ENCODE measurements at regions not wholly inside any gene's neighbourhood (a gene's known extent, or its start where the extent isn't known, plus 50 kb on each side); places are given as distances from the start of the nearest gene placed in this dataset.

DNA sequence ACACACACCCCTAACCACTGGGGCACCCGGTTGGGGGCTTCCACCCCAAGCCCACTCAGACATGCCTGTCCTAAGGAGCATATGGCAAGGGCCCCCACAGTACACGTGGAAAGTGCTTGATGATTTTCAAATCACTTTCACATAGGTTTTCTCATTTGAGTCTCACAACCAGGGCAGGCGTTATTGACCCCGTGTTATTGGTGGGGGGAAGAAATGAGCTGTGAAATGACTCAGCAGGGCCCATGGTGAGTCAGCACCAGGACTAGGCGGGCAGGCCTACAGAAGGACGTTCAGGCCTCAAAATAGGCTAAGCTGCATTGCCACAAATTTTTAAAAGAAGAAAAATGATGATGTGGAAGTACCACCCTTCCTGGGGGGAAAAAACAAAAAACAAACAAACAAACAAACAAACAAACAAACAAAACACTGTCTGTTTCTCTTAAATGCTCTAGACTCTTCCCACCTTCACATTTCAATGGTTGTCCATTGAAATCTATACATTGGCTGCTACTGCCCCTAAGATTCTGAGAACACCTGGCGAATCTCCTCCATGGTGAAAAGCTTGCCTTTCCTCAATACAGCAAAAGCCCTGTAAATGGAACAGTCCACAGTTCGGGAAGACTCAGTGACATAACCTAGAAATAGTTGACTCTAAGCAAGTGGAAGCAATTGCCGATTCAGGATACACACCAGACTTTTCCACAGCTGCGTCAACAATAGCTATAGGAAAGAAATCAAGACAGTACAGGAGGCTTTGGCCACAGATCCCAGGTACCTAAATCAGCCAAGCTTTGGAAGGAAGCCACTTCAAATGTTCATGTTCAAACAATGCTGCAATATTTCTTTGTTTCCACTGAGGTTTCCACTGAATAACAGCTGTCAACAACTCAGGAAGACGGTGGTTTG lies 234.7 kb downstream of the TOMM20 start:
- ChIA-PET POLR2A (interaction anchor here (0.6 to 1.3 kb wide), 3 partner anchors 16 to 283 kb away, joined by 3 read pairs; no protein-coding TSS in a partner anchor), CTCF (interaction anchor here (0.6 to 1.1 kb wide), 3 partner anchors 25 to 397 kb away, joined by 3 to 4 read pairs (median 3); no protein-coding TSS in a partner anchor)
- H3K36me3 Mint-ChIP-seq (ENCODE audit: insufficient read depth, unreplicated experiment) = no peaks in the 10 kb centered on the region
- no peak overlapping the region for H3K4me3 Mint-ChIP-seq (ENCODE audit: unreplicated experiment)
- H3K9me3 Mint-ChIP-seq (ENCODE audit: unreplicated experiment) = no peaks in the 10 kb centered on the region
- intact Hi-C loops (cut with micrococcal nuclease) = no loop called here
- H3K27ac Mint-ChIP-seq (ENCODE audit: low read depth, unreplicated experiment) = no peak overlapping the region
- no peak for TF ChIP-seq CTCF (IDR thresholded peaks at IDR 0.05; ENCODE audit: unreplicated experiment)
- H3K4me1 Mint-ChIP-seq (ENCODE audit: insufficient read depth, unreplicated experiment) = peaks cover 10% of the 10 kb centered on the region
- peak; percentile 49 for DNase-seq (ENCODE audit: unreplicated experiment)
- no peaks in the 10 kb centered on the region for H3K27me3 Mint-ChIP-seq (ENCODE audit: insufficient read depth, unreplicated experiment)
- no TSS peak for BruUV-seq (replicated peaks)

- POLR2A ChIA-PET = no interaction called here
- intact Hi-C loops (cut with micrococcal nuclease) = no loop called here
- no peak overlapping the region for H3K4me3 Mint-ChIP-seq (ENCODE audit: unreplicated experiment)
- no TSS peak for BruUV-seq (replicated peaks)
- H3K4me1 Mint-ChIP-seq (ENCODE audit: insufficient read depth, unreplicated experiment) = peaks cover 10% of the 10 kb centered on the region
- H3K27me3 Mint-ChIP-seq (ENCODE audit: insufficient read depth, unreplicated experiment) = no peaks in the 10 kb centered on the region
- no peak for TF ChIP-seq CTCF (IDR thresholded peaks at IDR 0.05; ENCODE audit: unreplicated experiment)
- no peak for DNase-seq (ENCODE audit: unreplicated experiment)
- CTCF ChIA-PET = interaction anchor here (0.6 to 0.7 kb wide), 2 partner anchors 192 to 396 kb away, joined by 3 to 4 read pairs; no protein-coding TSS in a partner anchor
- H3K9me3 Mint-ChIP-seq (ENCODE audit: unreplicated experiment) = no peaks in the 10 kb centered on the region
- no peak overlapping the region for H3K27ac Mint-ChIP-seq (ENCODE audit: low read depth, unreplicated experiment)
- no peaks in the 10 kb centered on the region for H3K36me3 Mint-ChIP-seq (ENCODE audit: insufficient read depth, unreplicated experiment)
Measured at GRCh38 chr1:234893359-234893724, 235.3 kb downstream of the TOMM20 start.

DNA sequence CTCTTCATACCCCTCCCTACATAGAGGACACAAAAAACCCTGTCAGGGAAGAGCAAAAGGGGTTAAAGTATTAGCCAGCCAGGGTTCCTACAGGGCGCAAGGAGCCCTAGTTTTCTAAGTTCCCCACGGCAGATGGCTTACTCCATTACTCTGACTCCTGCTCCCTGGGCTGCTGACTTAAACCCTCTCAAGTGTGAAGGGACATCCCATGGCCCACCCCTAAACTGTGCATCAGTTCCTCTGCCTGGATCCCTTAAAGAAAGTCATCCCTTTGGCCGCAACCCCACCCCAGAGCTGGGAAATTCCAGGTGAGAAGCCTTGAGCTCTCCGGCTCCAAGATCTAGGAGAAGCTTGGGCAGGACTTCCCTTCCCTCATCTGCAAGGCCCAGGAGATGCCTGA lies 236.0 kb downstream of the TOMM20 start:
- no peak overlapping the region for H3K4me3 Mint-ChIP-seq (ENCODE audit: unreplicated experiment)
- ChIA-PET CTCF (interaction anchor here (0.6 kb wide), 3 partner anchors 11 to 154 kb away, joined by 3 to 4 read pairs (median 4); no protein-coding TSS in a partner anchor), POLR2A (interaction anchor here (1.2 kb wide), 1 partner anchor 9 kb away, joined by 3 read pairs; no protein-coding TSS in a partner anchor)
- no peaks in the 10 kb centered on the region for H3K27me3 Mint-ChIP-seq (ENCODE audit: insufficient read depth, unreplicated experiment)
- no peaks in the 10 kb centered on the region for H3K9me3 Mint-ChIP-seq (ENCODE audit: unreplicated experiment)
- TF ChIP-seq CTCF (IDR thresholded peaks at IDR 0.05; ENCODE audit: unreplicated experiment) = no peak
- H3K36me3 Mint-ChIP-seq (ENCODE audit: insufficient read depth, unreplicated experiment) = no peaks in the 10 kb centered on the region
- H3K27ac Mint-ChIP-seq (ENCODE audit: low read depth, unreplicated experiment) = no peak overlapping the region
- intact Hi-C loops (cut with micrococcal nuclease) = no loop called here
- BruUV-seq (replicated peaks) = no TSS peak
- peaks cover 10% of the 10 kb centered on the region for H3K4me1 Mint-ChIP-seq (ENCODE audit: insufficient read depth, unreplicated experiment)
- DNase-seq (ENCODE audit: unreplicated experiment) = no peak

- Mint-ChIP-seq H3K27ac (ENCODE audit: low read depth, unreplicated experiment) (no peak overlapping the region), H3K4me1 (ENCODE audit: insufficient read depth, unreplicated experiment) (peaks cover 18% of the 10 kb centered on the region), H3K4me3 (ENCODE audit: unreplicated experiment) (no peak overlapping the region), H3K9me3 (ENCODE audit: unreplicated experiment) (no peaks in the 10 kb centered on the region), H3K27me3 (ENCODE audit: insufficient read depth, unreplicated experiment) (no peaks in the 10 kb centered on the region), H3K36me3 (ENCODE audit: insufficient read depth, unreplicated experiment) (no peaks in the 10 kb centered on the region)
- BruUV-seq (replicated peaks) = no TSS peak
- CTCF ChIA-PET = interaction anchor here (1.3 kb wide), 1 partner anchor 49 kb away, joined by 3 read pairs; no protein-coding TSS in a partner anchor
- POLR2A ChIA-PET = interaction anchor here (0.6 to 0.9 kb wide), 2 partner anchors 127 to 167 kb away, joined by 3 read pairs; no protein-coding TSS in a partner anchor
- no peak for DNase-seq (ENCODE audit: unreplicated experiment)
- intact Hi-C loops (cut with micrococcal nuclease) = no loop called here
- TF ChIP-seq CTCF (IDR thresholded peaks at IDR 0.05; ENCODE audit: unreplicated experiment) = no peak
Measured at GRCh38 chr1:234891427-234891826, 237.2 kb downstream of the TOMM20 start.
